HG03060 (cell line): ENCODE measurements at regions not wholly inside any gene's neighbourhood (a gene's known extent, or its start where the extent isn't known, plus 50 kb on each side); places are given as distances from the start of the nearest gene placed in this dataset.
"Not testable (repeated sequence)": the region's sequence is repeated elsewhere in the genome, so short reads cannot be mapped to it uniquely, and the experiment has no call there.

Source experiments
- ATAC-seq: cut with Tn5 transposase; IDR thresholded peaks from one replicate; pipeline ENCODE4 v1.9.1; 2021; ENCODE audit warnings: low read depth, moderate number of reproducible peaks; ENCODE audit not compliant: unreplicated experiment

DNA sequence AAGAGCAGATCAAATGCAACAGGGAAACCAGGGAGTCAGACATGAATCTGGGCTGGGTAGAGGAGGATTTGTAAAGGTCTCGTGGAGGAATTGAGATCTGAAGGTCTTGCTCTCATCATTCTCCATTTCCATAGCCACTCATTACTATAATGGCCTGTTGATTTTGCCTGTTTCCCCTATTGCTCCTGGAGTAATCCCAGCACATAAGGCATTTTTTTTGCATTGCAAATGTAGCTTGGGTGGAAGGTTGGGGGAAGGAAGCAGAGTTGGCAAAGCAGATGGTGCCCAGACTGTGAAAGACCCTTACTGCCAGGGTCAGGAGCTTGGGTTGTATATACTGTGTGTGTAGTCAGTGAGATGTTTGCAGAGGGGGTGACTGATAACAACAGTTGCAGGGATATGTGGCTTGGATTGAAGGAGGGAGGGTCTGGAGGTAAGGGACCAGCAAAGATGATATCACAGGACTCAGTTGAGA, 116.0 kb downstream of the TTC6 start:
- ATAC-seq = no peak

DNA sequence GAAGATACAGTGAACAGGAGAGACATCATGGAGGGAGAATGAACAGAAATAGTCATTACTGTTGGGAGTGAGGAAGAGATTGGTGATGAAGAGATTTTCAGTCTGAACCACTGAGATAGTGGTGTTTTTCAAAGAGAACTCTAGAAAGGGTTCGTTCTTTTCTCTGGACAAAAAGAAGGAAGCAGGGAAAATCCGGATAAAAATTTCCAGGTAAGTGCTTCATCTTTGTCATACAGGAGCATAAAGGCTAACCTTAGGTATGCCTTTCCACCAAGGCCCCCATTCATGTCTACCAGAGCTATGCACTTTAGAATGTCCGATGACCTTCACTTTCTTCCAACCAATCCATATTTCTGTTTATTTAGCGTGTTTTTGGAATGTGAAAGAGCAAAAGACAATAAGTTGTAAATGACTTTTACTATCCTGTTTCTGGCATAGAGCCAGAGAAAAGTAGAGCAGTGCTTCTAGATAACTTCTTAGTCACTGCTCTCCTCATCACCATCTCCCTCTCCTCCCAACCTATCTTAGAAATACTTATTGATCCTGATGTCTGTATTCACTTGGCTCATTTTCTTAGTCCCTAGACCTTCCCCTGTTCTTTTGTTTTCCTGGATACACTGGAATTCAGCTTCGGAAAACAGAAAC, 116.5 kb downstream of the TTC6 start:
- no peak for ATAC-seq

DNA sequence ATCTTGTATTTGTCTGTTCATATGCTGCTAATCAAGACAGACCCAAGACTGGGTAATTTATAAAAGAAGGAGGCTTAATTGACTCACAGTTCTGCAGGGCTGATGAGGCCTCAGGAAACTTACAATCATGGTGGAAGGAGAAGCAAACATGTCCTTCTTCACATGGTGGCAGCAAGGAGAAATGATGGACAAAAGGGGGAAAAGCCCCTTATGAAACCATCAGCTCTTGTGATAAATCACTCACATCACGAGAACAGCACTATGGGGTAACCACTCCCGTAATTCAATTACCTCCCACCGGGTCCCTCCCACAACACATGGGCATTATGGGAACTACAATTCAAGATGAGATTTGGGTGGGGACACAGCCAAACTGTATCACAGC, 117.0 kb downstream of the TTC6 start:
- ATAC-seq = not testable (repeated sequence)

- no peak for ATAC-seq
Measured at GRCh38 chr14:37712976-37713431, 117.6 kb downstream of the TTC6 start.

DNA sequence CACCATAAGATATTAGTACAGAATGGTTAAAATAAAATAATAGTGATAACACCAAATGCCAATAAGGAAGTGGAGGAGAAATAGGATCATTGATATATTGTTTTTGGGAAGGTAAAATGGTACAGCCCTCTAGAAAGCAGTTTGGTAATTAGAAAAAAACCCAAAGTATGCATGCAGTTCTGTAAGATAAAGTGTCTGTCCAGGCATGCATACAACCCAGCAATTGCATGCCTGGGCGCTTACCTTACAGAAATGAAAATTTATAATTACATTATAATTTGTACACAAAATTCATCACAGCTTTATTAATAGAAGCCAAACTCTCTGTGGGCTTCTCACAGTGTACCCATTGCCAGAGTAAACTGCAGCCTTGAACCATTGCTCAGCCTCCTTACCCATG, 124.7 kb downstream of the TTC6 start:
- ATAC-seq = no peak

- ATAC-seq = no peak
Measured at GRCh38 chr14:37721976-37722659, 126.7 kb downstream of the TTC6 start.

DNA sequence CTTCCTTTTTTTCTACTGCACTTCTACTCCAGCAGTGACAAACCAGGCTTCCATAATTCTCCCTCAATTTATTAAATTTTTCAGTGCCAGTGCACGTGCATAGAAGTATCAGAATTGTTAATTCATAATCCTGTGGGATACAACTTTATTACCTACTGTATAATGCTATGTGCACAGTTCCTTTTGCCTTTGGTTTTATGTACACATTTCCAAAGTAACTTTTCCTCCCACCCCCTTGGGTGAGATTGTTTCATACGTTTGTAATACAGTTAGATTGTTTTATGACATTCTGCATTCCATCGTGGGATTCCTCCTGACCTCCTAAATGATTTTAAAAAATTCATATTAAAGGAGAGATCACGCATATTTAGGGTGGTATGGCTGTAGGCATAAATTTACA, 128.1 kb downstream of the TTC6 start:
- no peak for ATAC-seq

- ATAC-seq = no peak
Measured at GRCh38 chr14:37726708-37727107, 131.3 kb downstream of the TTC6 start.

- no peak for ATAC-seq
Measured at GRCh38 chr14:37729218-37729617, 133.8 kb downstream of the TTC6 start.

- no peak for ATAC-seq
Measured at GRCh38 chr14:37731094-37731493, 135.7 kb downstream of the TTC6 start.

DNA sequence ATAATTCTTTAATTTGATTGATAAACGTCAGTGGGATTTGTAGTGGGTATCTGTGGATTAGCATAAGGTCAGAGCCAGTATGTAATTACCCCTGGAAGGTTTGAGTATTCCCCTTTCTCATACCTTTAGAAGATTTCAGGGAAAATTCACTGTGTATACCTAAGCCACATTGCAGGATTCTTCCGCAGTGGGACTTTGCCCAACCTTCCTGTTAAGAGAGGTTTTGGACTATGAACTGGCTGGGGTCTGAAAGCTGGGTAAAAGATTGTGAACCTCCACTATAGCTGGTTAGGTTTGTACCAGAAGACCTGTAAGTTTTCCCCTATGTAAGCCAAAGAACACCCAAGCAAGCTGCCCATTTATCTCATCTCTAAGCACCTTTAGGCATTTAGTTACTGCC, 150.2 kb downstream of the TTC6 start:
- no peak for ATAC-seq

DNA sequence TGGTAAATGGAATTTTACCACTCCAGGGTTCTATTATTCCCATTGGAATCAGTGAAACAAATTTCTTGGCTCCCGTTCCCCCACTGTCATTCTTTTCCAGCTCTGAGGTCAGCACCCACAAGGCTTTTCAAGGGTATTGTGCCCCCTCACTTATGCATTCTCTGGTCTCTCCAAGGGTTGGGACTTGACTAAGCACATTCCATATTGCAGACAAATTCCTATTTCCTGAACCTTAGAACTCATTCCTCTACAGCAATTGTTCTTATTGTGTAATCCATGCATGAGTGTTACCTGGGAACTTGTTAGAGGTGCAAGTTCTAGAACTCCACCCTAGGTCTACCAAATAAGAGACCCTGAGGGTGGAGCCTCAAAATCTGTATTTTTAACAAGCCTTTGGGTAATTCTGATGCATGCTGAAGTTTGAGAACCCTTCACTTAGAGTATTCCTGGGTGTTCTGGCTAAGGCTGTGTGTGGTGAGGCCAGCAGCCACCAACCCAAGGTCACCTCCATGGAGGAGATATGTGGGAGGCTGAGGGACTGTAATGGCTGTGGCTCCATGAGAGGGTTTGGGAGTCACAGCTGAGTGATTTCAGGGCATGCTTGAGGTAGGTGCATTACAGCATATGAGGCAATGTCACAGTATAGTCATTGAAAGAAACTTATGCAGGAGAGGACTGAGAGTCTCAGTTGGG, 150.9 kb downstream of the TTC6 start:
- no peak for ATAC-seq

DNA sequence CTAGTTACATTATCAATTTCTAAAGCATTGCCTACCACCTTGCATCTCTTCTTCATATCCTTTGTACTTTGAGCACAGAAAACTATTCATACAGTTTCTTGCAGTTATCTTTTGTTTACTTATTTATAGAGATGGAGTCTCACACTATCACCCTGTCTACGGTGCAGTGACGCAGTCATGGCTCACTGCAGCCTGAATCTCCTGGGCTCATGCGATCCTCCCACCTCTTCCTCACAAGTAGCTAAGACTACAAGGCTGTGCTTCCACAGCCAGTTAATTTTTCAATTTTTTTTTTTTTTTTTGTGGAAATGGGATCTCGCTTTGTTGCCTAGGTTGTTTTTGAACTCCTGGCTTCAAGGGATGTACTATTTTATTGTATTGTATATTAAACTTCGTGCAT, 158.0 kb downstream of the TTC6 start:
- ATAC-seq = no peak

GRCh38 chr14:37760275-37760674, 164.8 kb downstream of the TTC6 start:
- not testable (repeated sequence) for ATAC-seq

- ATAC-seq = no peak
Measured at GRCh38 chr14:37763266-37763665, 167.8 kb downstream of the TTC6 start.

DNA sequence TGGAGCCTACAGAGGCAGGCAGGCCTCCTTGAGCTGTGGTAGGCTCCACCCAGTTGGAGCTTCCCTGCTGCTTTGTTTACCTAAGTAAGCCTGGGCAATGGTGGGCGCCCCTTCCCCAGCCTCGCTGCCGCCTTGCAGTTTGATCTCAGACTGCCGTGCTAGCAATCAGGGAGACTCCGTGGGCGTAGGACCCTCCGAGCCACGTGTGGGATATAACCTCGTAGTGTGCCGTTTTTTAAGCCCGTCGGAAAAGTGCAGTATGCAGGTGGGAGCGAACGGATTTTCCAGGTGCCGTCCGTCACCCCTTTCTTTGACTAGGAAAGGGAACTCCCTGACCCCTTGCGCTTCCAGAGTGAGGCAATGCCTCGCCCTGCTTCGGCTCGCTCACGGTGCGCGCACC, 176.9 kb downstream of the TTC6 start:
- ATAC-seq = not testable (repeated sequence)

DNA sequence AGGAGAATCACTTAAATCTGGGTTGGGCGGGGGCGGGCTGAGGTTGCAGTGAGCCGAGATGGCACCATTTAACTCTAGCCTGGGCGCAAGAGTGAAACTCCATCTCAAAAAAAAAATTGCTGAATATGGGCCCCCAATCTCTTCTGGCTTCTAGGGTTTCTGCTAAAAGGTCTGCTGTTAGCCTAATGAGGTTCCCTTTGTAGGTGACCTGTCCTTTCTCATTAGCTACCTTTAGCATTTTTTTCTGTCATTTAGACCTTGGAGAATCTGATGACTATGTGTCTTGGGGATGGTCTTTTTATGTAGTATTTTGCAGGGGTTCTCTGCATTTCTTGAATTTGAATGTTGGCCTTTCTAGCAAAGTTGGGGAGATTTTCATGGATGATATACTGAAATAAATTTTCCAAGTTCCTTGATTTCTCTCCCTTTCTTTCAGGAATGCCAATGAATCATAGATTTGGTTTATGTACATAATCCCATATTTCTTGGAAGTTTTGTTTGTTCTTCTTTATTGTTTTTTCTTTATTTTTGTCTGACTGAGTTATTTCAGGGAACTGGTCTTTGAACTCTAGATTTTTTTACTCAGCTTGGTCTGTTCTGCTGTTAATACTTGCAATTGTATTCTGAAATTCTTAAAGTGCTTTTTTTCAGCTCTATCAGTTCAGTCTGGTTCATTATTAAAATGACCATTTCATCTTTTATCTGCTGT, 181.5 kb downstream of the TTC6 start:
- ATAC-seq = no peak

GRCh38 chr14:37778135-37778943, 182.9 kb downstream of the TTC6 start:
- no peak for ATAC-seq

GRCh38 chr14:37779480-37779879, 184.1 kb downstream of the TTC6 start:
- no peak for ATAC-seq

DNA sequence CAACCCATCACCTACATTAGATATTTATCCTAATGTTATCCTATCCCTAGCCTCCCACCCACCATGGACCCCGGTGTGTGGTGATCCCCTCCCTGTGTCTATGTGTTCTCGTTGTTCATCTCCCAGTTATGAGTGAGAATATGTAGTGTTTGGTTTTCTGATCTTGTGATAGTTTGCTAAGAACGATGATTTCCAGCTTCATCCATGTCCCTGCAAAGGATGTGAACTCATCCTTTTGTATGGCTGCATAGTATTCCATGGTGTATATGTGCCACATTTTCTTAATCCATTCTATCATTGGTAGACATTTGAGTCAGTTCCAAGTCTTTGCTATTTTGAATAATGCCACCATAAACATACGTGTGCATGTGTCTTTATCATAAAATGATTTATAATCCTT, 185.3 kb downstream of the TTC6 start:
- ATAC-seq = not testable (repeated sequence)
